ENCODE measurements at regions not wholly inside any gene's neighbourhood (a gene's known extent, or its start where the extent isn't known, plus 50 kb on each side); places are given as distances from the start of the nearest gene placed in this dataset.

DNA sequence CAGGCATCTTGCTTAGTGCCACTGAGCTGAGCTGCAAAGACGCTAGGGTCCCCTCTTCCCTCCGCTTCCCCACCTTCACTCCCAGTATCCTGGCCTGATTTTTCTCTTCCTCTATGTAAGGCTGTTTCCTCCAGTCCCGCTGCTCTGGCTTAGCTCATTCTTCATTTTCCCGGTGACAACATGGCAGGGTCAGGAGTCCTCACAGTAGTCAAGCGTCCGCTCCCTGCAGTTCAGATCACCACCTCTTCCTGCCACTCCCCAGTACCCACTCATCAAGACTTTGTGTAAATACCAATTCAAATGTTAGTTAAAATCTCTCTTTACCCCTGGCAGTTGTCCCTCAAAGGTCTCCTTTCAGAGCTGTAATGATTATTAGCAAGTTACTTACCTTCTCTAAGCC is 650.4 kb upstream of the CELF2 start:
- Mint-ChIP-seq H3K36me3 (ENCODE audit: low read depth) (no peaks in the 10 kb centered on the region), H3K4me1 (no peaks in the 10 kb centered on the region), H3K27me3 (peaks cover 12% of the 10 kb centered on the region), H3K27ac (no peak overlapping the region), H3K9me3 (ENCODE audit: low read depth) (no peaks in the 10 kb centered on the region), H3K4me3 (no peak overlapping the region)
- no peak for DNase-seq
- ATAC-seq, result no peak
- POLR2A ChIA-PET, result no interaction called here
- intact Hi-C loops (cut with DNase I, micrococcal nuclease), result no loop called here
- CTCF ChIA-PET, result no interaction called here

DNA sequence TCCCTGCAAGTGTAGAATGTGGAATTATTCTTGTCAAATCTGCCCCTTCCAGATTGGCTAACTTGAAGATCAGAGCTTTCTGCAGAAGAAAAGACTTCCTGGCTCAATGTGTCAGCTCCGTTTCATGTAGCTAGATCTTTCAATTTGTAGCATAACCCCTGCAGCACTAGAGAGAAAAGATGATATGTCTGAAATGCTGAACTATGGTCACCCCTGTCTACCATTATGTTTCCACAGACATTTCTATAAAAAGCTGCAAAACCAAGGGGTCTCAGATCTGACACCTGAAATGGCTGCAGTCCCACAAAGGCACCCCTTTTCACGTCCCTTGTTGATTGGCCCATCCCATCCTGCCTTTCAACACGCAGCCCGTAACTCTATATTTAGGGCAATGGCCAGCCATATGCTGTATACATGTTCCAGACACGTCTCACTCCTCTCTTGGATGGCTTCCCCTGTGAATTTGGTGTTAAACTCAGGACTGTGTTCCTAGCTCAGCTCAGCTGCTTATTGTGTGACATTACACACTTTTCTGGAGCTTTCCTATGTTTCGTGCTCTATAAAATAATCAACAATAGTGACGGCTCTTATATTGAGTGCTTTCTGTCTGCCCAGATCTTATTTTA is 648.6 kb upstream of the CELF2 start:
- no peaks in the 10 kb centered on the region for H3K4me1 Mint-ChIP-seq
- POLR2A ChIA-PET, result no interaction called here
- H3K9me3 Mint-ChIP-seq (ENCODE audit: low read depth), result no peaks in the 10 kb centered on the region
- H3K36me3 Mint-ChIP-seq (ENCODE audit: low read depth), result no peaks in the 10 kb centered on the region
- H3K27me3 Mint-ChIP-seq, result peaks cover 9% of the 10 kb centered on the region
- no peak overlapping the region for H3K27ac Mint-ChIP-seq
- intact Hi-C loops (cut with DNase I, micrococcal nuclease), result no loop called here
- CTCF ChIA-PET, result interaction anchor here (0.8 kb wide), 1 partner anchor 11 kb away, joined by 4 read pairs; no protein-coding TSS in a partner anchor
- no peak overlapping the region for H3K4me3 Mint-ChIP-seq
- DNase-seq, result no peak
- ATAC-seq, result no peak

DNA sequence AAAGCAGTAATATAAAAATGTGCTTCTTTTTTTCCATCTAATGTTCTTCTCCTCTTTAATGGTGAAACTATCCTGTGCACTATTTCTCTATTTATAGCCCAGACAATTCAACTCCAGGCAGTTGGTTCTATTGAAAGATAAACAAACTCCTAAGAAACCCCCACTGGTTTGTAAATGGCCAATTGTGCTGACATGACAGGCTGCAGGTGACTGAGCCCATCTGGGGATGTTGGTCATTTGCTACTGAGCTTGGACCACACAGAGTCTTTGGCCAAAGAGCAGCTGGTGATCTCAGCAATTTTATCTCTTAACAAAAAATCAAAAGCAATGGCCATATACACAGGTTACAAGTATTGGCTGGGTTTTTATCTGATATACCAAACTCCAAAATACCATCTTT is 631.8 kb upstream of the CELF2 start:
- no peaks in the 10 kb centered on the region for H3K4me1 Mint-ChIP-seq
- no peak for DNase-seq
- H3K4me3 Mint-ChIP-seq, result no peak overlapping the region

DNA sequence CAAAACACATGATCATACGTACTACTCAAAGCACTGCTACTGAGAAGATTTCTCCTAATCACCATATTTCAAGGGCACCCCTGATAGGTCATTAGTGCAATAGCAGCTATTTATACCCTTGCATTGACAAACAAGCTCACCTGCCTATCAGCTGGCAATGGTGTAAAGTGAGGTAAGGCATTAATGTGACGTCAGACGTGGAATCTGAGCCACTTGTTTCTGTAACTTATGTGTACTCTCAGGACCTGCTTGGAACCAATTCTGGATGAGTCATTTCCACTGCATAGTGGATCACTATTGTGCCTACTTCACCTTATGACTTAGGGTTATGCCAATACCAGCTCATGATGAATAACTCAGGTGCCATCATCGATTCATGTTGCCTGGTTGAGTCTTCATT is 628.5 kb upstream of the CELF2 start:
- no peak overlapping the region for H3K27ac Mint-ChIP-seq
- no peaks in the 10 kb centered on the region for H3K4me1 Mint-ChIP-seq
- peaks cover 3% of the 10 kb centered on the region for H3K9me3 Mint-ChIP-seq (ENCODE audit: low read depth)
- ChIA-PET CTCF (no interaction called here), POLR2A (no interaction called here)
- H3K27me3 Mint-ChIP-seq, result peaks cover 18% of the 10 kb centered on the region
- intact Hi-C loops (cut with DNase I, micrococcal nuclease), result no loop called here
- H3K36me3 Mint-ChIP-seq (ENCODE audit: low read depth), result no peaks in the 10 kb centered on the region
- H3K4me3 Mint-ChIP-seq, result no peak overlapping the region
- DNase-seq (no peak), ATAC-seq (no peak)

More for the DNA sequence above, 631.8 kb upstream of the CELF2 start:
- intact Hi-C loops (cut with DNase I, micrococcal nuclease), result no loop called here
- CTCF ChIA-PET, result no interaction called here
- Mint-ChIP-seq H3K36me3 (ENCODE audit: low read depth) (no peaks in the 10 kb centered on the region), H3K9me3 (ENCODE audit: low read depth) (peaks cover 3% of the 10 kb centered on the region), H3K27ac (no peak overlapping the region), H3K27me3 (peaks cover 13% of the 10 kb centered on the region)
- POLR2A ChIA-PET, result no interaction called here
- ATAC-seq, result no peak

DNA sequence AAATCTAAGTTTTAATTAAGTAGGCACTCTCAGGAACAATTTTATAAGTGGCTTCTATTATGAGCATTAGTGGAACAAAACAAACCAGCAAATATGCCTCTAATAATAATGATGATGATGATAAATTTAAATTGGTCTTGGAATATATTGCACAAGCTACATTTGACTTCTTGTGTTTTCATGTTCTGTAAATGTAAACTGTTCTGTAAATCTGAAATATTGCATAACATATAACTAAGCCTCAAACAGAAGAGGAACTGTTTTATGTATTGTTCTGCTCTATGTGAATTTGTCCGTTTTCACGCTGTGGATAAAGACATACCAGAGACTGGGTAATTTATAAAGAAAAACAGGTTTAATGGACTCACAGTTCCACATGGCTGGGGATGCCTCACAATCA is 625.2 kb upstream of the CELF2 start:
- H3K4me3 Mint-ChIP-seq, result no peak overlapping the region

DNA sequence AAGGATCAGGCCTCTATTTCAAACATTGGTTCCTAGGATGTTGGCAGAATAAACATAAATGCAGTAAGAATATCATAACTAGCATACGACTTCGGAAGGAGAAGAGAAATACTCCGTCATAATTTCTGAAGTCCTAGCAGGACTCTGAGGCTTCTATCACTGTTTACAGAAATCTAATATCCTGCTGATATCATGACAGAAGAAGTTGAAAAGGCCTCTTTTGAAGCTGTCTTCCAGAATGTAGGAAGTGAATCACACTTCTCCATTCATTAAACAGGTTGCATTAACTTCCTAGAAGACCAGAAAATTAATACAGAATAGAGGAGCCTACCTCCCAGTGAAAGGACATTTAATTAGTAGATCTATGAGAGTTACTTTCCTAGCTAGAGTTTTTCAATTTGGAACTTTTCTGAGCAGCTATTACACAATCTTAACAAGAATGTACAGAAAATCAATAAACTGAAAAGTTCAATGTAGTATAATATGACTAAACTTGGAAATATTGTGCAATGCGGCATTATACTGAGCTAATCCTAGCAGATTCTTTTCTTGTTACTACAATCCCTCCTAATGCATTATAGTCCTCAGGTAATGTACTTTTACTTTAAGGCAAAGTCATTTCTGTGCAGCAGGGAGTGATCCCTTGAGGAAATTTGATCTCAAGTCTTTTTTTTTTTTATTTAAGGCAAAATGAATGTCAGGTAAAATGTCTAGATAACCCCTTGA is 622.6 kb upstream of the CELF2 start:
- CTCF ChIA-PET, result interaction anchor here (0.6 kb wide), 1 partner anchor 57 kb away, joined by 6 read pairs; no protein-coding TSS in a partner anchor
- POLR2A ChIA-PET, result no interaction called here
- Mint-ChIP-seq H3K4me3 (no peak overlapping the region), H3K9me3 (ENCODE audit: low read depth) (no peaks in the 10 kb centered on the region), H3K4me1 (no peaks in the 10 kb centered on the region), H3K27me3 (peaks cover 13% of the 10 kb centered on the region), H3K27ac (no peak overlapping the region), H3K36me3 (ENCODE audit: low read depth) (no peaks in the 10 kb centered on the region)
- ATAC-seq (no peak), DNase-seq (no peak)
- intact Hi-C loops (cut with DNase I, micrococcal nuclease), result no loop called here

More for the DNA sequence above, 625.2 kb upstream of the CELF2 start:
- H3K36me3 Mint-ChIP-seq (ENCODE audit: low read depth), result no peaks in the 10 kb centered on the region
- no peaks in the 10 kb centered on the region for H3K4me1 Mint-ChIP-seq
- DNase-seq (no peak), ATAC-seq (no peak)
- no peak overlapping the region for H3K27ac Mint-ChIP-seq
- ChIA-PET CTCF (no interaction called here), POLR2A (no interaction called here)
- no peaks in the 10 kb centered on the region for H3K9me3 Mint-ChIP-seq (ENCODE audit: low read depth)
- peaks cover 17% of the 10 kb centered on the region for H3K27me3 Mint-ChIP-seq
- intact Hi-C loops (cut with DNase I, micrococcal nuclease), result no loop called here

DNA sequence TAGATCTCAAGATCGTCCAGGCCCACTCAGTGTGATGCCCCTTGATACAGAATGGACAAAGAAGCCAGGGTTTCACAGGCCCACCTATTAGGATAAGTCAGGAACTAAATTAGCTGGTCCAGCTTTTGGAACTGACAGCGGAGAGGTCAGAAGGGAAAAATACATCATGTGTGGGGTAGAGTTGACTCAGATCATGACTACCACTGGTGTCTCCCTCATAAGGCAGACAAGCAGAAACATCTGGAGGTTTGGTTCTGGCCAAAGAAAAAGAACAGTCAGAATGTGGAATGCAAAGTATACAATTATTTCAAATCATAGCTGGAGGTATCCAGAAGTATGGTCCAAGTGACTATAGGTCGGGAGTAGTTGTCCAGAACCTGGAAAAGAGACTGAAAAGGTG is 621.1 kb upstream of the CELF2 start:
- Mint-ChIP-seq H3K27me3 (peaks cover 9% of the 10 kb centered on the region), H3K9me3 (ENCODE audit: low read depth) (no peaks in the 10 kb centered on the region), H3K36me3 (ENCODE audit: low read depth) (no peaks in the 10 kb centered on the region), H3K4me3 (no peak overlapping the region), H3K27ac (no peak overlapping the region), H3K4me1 (no peaks in the 10 kb centered on the region)
- ATAC-seq, result no peak
- no peak for DNase-seq
- intact Hi-C loops (cut with DNase I, micrococcal nuclease), result no loop called here
- ChIA-PET POLR2A (no interaction called here), CTCF (no interaction called here)

DNA sequence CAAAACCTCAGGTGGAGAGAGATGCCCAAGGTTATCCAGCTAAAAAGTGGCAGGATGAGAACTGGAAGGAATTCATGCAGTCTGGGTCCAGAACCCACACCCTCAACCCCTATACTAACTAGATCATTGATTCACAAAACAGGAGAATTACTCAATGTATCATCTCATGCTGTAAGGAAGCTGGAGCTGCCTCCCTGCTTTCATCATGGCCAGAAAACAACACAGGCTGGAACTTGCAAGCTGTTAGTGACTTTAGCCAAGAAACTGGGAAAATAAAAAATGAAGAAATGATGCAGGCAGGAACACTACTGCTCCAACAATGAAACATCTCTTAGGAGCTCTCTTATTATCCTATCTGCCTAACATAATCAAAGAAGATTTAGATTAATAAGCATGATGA is 619.8 kb upstream of the CELF2 start:
- H3K4me1 Mint-ChIP-seq, result no peaks in the 10 kb centered on the region
- no peak overlapping the region for H3K27ac Mint-ChIP-seq
- no peak overlapping the region for H3K4me3 Mint-ChIP-seq
- ChIA-PET CTCF (interaction anchor here (1.3 kb wide), 1 partner anchor 27 kb away, joined by 3 read pairs; no protein-coding TSS in a partner anchor), POLR2A (no interaction called here)
- no peaks in the 10 kb centered on the region for H3K36me3 Mint-ChIP-seq (ENCODE audit: low read depth)
- no peak for ATAC-seq
- intact Hi-C loops (cut with DNase I, micrococcal nuclease), result no loop called here
- no peak for DNase-seq
- H3K27me3 Mint-ChIP-seq, result peaks cover 9% of the 10 kb centered on the region
- H3K9me3 Mint-ChIP-seq (ENCODE audit: low read depth), result no peaks in the 10 kb centered on the region

DNA sequence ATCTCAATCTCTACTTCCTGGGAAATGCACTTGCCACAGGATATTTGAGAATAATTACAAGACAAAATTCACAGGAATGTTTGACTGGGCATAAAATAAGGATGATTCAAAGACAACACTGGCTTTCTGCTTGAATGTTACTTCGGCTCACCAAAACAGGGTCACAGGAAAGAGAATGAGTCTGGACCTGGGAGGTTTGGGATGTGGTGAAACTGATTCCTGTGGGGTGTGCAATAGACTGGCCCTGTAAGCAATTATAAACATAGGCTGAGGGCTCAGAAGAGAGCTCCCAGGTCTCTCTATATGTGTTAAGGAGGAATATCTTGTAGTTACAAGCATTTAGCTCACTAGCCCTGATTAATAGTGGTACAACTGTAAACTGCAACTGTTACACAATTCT is 613.9 kb upstream of the CELF2 start:
- CTCF ChIA-PET, result no interaction called here
- intact Hi-C loops (cut with DNase I, micrococcal nuclease), result no loop called here
- ATAC-seq (no peak), DNase-seq (no peak)
- H3K4me1 Mint-ChIP-seq, result no peaks in the 10 kb centered on the region
- H3K27ac Mint-ChIP-seq, result no peak overlapping the region
- no peaks in the 10 kb centered on the region for H3K9me3 Mint-ChIP-seq (ENCODE audit: low read depth)
- peaks cover 4% of the 10 kb centered on the region for H3K27me3 Mint-ChIP-seq
- no peaks in the 10 kb centered on the region for H3K36me3 Mint-ChIP-seq (ENCODE audit: low read depth)
- POLR2A ChIA-PET, result no interaction called here
- no peak overlapping the region for H3K4me3 Mint-ChIP-seq

DNA sequence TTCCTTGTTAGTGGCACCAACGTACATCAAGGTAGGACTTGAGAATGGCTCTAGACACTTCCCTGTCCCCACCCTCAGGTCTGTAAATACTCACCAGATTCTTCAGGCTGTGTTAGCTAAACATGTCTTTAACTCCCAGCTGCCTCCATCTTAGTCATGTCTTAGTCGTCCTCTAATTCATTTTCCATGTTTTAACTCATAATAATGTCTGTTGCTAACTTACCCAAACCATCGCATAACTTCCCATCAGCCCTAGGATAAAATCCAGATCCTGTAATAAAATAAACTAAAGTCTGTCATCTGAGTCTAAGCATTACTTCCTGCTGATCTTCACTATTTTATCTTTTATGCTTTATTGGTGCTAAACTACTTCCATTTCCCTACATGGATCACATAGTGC is 600.0 kb upstream of the CELF2 start:
- CTCF ChIA-PET, result no interaction called here
- no peaks in the 10 kb centered on the region for H3K36me3 Mint-ChIP-seq (ENCODE audit: low read depth)

DNA sequence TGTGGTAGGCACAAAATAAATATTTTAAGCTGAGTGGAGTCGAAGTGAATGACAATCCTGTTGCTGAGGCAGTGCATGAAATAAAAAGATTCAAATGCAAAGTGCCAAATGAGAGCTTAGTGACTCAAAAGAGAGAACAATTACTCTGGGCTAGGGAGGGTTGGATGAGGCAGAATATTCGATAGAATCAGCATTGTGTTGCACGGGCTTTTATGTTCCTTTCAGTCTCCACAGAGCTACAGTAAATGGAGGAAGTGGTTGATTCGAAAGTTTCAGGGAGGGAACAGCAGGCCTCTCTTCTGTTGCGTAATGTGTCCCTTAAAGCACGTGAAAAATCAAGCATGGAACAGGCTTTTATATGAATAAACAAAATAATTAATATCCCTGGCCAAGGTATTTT is 599.3 kb upstream of the CELF2 start:
- ATAC-seq (peak; percentile 96), DNase-seq (peak; percentile 38)
- H3K27ac Mint-ChIP-seq, result peak overlapping the region; percentile 28
- no peak overlapping the region for H3K4me3 Mint-ChIP-seq
- H3K4me1 Mint-ChIP-seq, result peaks cover 35% of the 10 kb centered on the region
- POLR2A ChIA-PET, result interaction anchor here (0.8 kb wide), 1 partner anchor 818 kb away, joined by 3 read pairs; no protein-coding TSS in a partner anchor
- H3K27me3 Mint-ChIP-seq, result no peaks in the 10 kb centered on the region
- H3K9me3 Mint-ChIP-seq (ENCODE audit: low read depth), result no peaks in the 10 kb centered on the region
- intact Hi-C loops (cut with DNase I, micrococcal nuclease), result loop anchor here in 1 of 2 experiments (2.0 kb wide), 1 partner anchor 102 kb away; no protein-coding TSS in a partner anchor
- CTCF ChIA-PET, result interaction anchor here (1.0 kb wide), 1 partner anchor 12 kb away, joined by 3 read pairs; no protein-coding TSS in a partner anchor
- no peaks in the 10 kb centered on the region for H3K36me3 Mint-ChIP-seq (ENCODE audit: low read depth)

More for the DNA sequence above, 600.0 kb upstream of the CELF2 start:
- POLR2A ChIA-PET, result interaction anchor here (0.5 kb wide), 1 partner anchor 792 kb away, joined by 3 read pairs; no protein-coding TSS in a partner anchor
- ATAC-seq (no peak), DNase-seq (no peak)
- intact Hi-C loops (cut with DNase I, micrococcal nuclease), result loop anchor here in 1 of 2 experiments (2.0 kb wide), 1 partner anchor 103 kb away; no protein-coding TSS in a partner anchor
- Mint-ChIP-seq H3K27me3 (peaks cover 2% of the 10 kb centered on the region), H3K4me3 (no peak overlapping the region), H3K27ac (no peak overlapping the region), H3K9me3 (ENCODE audit: low read depth) (no peaks in the 10 kb centered on the region), H3K4me1 (peaks cover 35% of the 10 kb centered on the region)

DNA sequence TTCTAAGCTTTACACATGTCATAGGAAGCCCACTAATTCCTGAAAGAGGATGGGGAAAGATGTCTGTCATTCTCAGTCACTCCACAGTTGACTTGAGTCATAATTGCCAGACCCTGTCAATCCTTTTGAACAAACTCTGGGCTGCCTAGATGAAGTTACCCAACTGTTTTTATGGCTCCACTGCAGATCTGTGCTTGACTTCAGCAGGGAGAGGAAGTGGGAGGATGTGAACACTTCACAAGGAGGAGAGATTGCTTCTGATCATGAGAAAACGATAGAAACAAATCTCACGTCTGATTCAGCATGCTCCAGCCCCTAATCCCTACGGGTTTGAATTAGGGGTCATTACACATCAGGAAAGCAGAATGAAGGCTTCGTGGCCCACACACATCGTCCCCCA is 596.6 kb upstream of the CELF2 start:
- peaks cover 35% of the 10 kb centered on the region for H3K4me1 Mint-ChIP-seq
- ChIA-PET POLR2A (interaction anchor here (0.6 kb wide), 1 partner anchor 744 kb away, joined by 3 read pairs; no protein-coding TSS in a partner anchor), CTCF (no interaction called here)
- intact Hi-C loops (cut with DNase I, micrococcal nuclease), result no loop called here
- H3K4me3 Mint-ChIP-seq, result no peak overlapping the region
- ATAC-seq, result peak; percentile 35
- no peaks in the 10 kb centered on the region for H3K36me3 Mint-ChIP-seq (ENCODE audit: low read depth)
- peak; percentile 5 for DNase-seq
- no peaks in the 10 kb centered on the region for H3K27me3 Mint-ChIP-seq
- H3K27ac Mint-ChIP-seq, result no peak overlapping the region
- no peaks in the 10 kb centered on the region for H3K9me3 Mint-ChIP-seq (ENCODE audit: low read depth)
